ENCODE measurements at regions not wholly inside any gene's neighbourhood (a gene's known extent, or its start where the extent isn't known, plus 50 kb on each side); places are given as distances from the start of the nearest gene placed in this dataset.

- H3K4me3 ChIP-seq, result no peak overlapping the region
- DNase-seq (ENCODE audit: low spot score), result no peak
- H3K27ac ChIP-seq, result no peak overlapping the region
- TF ChIP-seq CTCF (IDR thresholded peaks at IDR 0.05), result no peak
These were observed 56.8 kb upstream of the PLS3 start for GRCh38 chrX:115504167-115504566.
